HG03108 (cell line): ENCODE measurements at regions not wholly inside any gene's neighbourhood (a gene's known extent, or its start where the extent isn't known, plus 50 kb on each side); places are given as distances from the start of the nearest gene placed in this dataset.
"Not testable (repeated sequence)": the region's sequence is repeated elsewhere in the genome, so short reads cannot be mapped to it uniquely, and the experiment has no call there.

Experiments
- ATAC-seq: cut with Tn5 transposase; IDR thresholded peaks from one replicate; pipeline ENCODE4 v1.9.1; 2021; ENCODE audit warnings: moderate library complexity; ENCODE audit not compliant: unreplicated experiment

DNA sequence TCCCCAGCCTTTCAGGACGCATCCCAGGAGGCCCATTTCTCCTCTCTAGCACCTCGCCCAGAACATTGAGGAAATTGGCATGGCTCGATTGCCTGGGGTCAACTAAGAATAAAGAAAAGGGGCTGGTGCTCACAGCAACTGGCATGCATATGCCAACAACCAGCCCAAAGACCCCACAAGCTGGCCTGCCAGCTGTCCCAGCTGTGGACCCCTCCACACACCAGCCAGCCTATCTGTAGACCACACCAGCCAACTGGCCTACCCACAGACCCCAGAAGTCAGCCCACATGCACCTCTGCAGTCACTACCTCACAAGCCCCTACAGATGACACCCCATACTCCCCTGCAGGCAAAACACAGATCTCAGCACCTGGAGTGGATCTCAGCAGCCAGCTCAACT, 123.8 kb upstream of the ID2 start:
- no peak for ATAC-seq

DNA sequence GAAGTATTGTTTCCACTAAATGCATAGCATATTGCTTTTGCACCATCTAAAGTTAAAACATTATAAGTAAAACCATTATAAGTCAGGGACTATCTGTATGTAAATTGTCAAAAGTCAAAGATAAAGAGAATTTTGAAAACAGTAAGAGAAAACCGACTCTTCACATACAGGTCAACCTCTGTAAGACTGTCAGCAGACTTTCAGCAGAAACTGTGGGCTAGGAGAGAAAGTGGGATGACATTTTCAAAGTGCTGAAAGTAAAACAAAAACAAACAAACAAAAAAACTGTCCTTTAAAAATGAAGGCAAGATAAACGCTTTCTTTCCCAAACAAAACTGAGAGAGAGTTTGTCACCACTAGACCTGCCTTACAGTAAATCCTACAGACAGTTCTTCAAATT, 122.9 kb upstream of the ID2 start:
- no peak for ATAC-seq

DNA sequence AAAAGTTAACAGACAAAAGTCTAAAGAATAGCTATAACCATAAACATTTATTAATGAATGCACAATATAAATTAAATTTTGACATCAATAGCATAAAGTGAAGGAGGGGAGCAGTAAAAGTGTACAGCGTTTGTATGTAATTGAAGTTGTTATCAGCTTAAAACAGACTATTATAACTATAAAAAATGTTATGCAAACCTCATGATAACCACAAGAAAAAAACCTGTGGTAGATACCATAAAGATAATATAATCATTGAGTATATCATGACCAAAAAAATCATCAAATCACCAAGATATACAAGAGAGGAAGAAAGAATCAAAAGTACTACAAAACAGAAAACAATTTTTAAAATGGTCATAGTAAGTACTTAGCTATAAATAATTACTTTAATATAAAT, 122.1 kb upstream of the ID2 start:
- ATAC-seq, result no peak

DNA sequence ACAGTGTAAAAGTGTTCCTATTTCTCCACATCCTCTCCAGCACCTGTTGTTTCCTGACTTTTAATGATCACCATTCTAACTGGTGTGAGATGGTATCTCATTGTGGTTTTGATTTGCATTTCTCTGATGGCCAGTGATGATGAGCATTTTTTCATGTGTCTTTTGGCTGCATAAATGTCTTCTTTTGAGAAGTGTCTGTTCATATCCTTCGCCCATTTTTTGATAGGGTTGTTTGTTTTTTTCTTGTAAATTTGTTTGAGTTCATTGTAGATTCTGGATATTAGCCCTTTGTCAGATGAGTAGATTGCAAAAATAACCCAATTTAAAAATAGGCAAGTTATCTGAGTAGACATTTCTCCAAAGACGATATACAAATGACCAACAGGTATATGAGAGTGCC, 120.2 kb upstream of the ID2 start:
- ATAC-seq, result not testable (repeated sequence)

DNA sequence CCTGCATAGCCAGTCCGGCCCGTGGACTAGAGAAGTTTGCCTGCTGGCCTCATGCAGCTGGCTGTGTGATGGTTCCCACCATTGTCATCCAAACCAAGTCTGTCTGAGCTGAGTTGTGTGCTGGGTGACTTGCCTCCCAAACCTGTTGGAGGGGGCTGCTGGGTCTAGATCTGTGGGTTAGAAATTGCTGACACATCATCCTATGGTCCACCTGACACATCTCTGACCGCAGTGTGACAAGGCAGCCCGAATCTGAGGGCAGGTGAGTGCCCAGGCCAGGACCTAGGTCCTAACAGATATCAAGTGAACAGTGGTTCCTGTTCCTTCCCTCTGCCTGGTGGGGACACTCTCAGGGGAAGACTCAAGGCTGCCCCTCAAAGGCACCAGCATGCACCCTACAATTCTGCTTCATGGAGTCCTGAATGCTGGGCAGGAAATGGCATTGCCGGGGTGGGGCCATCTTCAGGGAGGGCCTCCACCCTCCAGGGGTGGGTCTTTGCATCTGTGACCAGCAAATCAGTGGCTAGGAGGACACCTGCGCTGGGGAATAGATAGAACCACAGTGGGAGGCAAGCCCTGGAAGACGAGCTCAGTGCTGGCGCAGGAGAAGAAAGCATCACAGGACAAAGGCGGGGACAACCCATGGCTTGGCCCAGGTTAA, 117.9 kb upstream of the ID2 start:
- no peak for ATAC-seq

DNA sequence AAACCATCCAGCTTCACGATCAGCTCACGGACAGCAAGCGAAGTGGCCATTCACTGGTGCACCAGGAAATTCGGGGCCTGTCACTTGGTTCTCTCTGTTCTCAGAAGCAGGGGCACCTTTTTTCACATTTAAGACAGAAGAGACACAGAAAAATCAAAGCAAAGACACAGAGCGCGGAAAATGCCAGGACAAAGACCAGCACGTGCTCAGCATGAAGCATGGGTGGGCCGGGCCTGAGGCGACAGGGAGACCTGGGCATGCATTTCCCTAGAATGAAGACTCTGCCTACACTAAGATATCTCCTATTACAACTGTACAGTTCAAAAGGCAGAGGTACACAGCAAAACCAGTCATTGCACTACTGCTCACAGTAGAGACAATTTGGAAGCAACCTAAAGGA, 117.4 kb upstream of the ID2 start:
- no peak for ATAC-seq

DNA sequence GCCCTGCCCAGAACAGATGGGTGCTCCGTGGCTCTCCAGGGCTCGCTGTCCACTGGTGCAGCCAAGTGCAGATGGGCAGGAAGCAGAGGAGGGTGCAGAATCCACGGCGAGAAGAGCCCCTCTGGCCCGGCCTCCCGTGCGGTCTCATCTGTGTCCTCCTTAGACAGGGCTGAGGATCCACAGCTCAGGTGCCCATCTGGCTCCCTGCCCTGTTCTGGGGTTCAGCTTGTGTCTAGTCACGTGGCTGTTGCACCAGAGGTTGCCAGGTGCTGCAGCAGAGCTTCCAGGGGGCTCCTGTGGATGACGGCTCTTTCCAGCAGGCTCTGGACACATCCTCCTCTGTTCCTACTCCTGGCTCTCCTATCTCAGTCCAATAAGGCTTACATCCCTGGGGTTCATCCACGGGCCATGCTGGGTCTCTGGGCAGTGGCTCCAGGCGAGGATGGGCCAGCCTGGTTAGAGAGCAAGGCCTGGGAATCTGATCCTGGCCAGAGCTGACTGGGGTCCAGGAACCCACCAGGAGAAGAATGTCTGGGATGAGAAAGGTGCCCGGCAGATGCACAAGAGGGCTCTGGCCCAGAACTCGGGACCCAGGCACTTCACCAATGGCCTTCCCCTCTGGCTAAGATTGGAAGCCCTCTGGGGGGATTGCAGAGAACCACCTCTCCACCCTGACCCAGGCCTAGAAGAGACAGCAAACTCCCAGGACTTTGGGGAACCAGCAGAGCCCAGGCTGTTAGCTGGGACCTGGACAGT, 116.3 kb upstream of the ID2 start:
- ATAC-seq, result no peak

DNA sequence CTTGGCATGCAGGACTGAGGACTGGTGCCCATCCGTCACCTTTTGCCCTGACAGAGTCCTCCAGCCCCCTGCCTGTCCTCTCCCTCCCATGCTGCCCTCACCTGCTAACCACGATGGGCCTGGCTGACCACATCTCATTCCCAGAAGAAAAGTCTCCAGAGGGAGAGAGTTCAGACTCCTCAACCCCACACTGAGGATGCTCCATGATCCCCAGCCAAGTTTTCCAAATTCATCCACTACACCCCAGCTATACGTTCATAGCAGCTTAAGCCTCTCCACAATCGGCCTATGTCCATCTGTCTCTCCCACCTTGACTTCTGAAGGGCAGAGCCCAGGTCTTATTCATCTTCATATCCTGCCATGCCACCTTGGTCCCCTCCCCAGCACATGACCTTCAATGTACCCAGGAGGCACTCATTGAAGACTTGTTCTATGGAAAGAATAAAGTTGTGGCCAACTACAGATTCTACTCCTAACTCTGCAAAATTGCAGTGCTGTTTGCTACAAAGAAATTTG, 115.6 kb upstream of the ID2 start:
- ATAC-seq, result no peak

DNA sequence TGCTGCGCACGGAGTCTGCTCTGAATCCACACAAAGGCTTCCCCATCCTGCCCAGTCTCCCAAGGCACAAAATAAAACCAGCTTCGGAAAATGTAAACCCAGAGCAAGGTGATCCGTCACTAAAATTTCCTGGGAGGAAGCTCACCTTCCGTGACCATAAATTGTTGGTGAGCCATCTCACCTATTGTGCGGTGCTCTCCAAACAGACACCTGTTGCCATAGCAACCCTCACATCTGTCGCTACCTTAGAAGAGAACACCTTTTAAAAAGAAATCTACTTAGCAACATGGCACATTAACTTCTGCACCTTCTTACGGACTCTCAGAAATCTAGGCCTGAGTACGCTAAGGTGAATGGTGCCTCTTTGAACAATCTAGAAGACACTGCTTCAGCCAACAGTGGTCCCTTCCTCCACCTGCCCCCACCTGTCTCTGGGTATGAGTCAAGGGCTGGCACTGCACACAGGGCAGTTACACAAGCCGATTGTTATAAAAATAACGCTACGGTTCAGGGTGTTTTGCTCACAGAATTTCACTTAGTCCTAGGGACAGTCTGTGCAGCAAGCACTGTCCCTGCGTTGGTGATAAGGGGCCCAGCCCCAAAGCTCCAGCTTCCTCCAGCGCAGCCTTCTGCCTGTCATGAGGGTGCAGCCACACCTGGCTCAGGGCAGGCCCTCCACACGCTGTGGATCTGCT, 114.9 kb upstream of the ID2 start:
- ATAC-seq, result no peak

DNA sequence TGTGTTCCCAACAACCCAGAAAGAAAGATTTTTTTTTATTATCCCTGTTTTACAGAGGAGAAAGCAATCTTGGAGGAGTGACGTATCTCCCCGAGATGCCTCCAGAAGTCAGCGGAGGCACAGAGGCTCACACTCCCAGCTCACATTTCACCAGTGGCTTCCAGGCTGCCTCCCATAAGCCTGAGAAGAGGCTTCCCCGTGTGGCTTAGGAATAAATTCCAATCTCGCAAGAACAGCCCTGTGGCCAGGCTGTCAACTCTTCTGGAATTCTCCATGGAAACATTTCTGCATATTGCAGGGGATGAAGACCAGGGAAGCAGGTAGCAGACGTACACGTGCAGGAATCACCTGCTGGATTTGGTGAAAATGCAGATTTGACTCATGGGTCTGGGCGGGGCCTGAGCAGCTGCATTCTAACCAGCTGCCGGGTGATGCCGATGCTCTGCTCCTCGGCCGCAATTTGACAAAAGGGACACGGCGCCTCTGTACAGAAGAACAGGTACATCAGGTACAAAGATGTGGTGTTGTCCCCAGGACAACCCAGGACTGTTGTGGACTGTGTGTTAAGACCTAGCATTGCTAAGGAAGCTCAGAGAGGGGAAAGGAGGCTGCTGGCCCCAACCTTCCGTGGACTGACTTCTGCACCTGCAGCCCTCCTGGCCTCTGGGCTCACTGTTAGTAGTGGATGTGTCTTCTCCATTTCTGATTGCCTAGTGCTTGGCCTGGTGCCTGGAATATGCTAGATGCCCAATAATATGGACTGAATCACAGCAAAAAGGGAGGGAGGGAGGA, 114.2 kb upstream of the ID2 start:
- no peak for ATAC-seq

DNA sequence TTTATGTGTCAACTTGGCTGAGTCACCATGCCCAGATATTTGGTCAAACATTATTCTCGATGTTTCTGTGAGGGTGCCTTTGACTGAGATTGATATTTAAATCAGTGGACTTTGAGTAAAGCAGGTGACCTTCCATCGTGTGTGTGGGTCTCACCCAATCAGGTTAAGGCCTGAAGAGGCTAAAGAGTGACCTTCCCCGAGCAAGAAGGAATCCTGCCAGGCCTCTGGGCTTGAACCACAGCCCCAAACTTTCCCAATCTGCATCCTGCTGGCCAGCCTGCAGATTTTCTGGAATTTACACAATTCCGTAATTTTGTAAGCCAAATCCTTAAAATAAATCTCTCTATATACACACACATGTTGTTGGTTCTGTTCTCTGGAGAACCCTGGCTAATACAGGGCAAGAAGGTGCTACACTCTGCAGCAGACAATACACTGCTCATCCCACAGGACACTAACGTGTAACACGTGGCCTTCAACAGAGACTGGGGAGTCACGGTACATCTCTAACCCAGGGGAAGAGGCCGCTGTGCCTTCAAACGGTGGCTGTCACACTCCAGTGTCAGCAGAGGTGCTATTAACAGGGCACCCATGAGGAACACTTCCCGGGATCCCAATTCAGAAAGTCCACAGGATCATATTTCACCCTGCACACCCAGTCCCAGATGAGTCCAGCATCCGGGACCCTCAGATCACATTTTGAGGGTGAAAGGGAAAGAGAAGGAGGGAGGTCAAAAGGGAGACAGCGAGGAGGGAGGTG, 113.1 kb upstream of the ID2 start:
- no peak for ATAC-seq

DNA sequence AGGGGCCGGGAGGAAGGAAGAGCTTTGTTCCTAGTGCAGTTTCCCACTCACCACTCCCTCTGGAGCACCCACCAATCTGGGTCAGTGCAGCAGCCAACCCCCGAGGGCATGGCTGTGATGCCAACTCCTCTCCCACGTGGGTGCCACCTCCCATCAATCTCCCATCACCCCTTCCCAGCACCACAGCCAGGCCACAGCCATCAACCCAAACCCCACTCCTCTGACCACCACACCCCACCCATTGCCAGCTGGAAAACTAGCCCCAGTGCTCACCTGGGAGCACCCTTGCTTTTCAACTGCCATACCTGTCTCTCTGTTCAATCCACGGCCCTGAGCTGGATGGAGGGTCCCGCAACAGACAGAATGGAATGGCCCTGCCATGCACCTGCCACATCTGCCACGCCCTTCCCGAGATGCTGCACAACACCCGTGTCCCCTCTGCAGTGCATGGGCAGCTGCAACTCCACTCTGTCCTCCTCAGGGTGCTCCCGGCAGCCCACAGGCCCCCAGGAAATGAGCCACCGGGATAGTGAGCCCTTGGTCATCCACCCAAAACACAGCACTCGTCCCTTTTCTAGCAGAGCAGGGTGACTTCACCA, 112.4 kb upstream of the ID2 start:
- no peak for ATAC-seq

DNA sequence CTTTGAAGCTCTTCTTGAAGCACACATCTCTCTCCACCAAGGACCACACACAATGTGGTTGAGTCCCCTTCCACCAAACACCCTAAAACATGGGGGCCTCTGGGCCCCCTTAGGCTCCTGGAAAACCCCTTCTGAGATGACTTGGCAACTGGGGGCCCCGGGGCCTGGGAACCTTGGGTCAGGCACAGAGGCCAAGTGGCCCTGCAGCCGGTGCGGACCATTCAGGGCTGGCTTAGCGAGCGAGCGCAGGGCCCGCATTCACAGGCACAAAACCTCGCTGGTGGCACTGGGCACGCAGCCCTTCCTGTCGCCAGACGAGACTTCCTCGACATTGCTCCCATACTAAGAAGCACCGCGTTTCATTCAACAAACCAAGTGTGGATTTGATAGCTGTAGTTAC, 111.2 kb upstream of the ID2 start:
- no peak for ATAC-seq

DNA sequence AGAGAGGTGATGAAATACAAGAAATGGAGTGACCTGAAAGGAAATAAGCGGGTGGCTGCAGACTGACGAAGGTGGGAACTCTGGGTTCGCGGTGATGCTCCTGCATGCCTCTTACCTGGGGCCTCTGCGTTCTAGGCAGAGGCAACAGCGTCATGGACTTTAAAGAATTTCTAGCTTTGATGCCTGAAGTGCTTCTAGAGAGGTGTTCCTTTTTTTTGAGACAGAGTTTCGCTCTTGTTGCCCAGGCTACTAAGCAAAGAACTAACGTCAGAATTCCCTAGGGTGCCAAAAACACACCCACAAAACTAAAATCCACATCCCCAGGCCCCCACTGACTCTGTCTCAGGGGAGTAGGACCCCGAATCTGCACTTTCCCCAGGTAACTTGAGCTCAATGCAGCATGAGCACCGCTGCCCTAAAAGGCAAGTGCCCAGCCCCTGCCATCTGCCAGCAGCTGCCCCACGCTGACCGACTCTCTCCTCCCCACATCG, 110.5 kb upstream of the ID2 start:
- ATAC-seq, result no peak

DNA sequence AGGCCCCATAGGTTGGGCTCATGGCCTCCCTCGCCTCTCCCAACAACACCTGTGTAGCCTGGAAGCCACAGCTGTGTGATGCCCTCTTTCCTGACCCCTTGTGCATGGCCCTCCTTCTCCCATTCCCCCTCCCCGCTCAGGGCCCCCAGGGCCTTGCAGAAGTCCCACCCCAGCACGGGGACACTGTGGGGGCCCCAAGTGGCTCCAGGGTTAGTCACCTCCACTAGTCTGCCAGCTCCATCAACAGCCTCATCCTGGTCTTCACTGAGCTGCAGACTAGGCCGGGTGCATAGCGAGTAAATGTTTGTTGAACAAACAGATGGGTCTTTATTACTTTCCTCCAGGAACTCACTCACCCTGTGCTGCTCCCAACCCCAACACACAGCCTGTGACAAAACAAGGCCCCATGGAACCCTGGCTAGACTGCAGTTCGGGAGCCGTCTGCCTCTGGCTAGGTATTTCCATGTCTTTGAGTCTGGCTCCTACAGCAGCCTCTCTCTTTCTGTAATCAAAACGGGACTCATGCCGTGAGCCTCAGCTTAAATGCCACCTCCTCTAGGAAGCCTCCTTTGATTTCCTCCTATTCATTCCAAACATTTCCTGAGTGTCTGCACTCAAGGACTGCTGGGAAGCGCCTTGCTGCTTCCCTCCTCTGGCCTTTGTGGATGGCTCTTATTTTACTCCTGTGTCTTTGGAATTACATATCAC, 109.9 kb upstream of the ID2 start:
- ATAC-seq, result no peak

DNA sequence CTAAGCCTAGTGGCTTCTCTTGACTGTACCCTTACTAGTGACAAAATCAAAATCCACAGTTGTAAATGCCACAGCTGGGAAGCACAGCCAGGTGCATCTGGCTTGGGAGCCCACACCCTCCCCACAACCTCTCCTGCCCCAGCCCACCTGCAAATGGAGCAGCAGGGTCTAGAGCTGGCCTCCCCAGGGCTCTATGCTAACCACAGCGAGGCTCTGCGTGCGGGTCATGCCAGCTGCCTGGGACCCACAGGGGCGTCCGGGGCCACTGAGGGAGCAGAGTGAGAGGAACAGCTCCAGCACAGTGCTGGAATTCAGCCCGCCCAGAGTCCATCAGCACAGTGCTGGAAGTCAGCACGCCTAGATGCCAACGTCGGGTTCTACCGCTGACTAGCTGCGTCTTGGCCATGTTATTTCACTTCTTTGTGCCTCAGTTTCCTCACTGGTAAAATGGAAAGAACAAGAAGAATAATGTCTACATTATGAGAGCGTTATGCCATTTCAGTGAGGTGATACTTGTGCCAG, 109.1 kb upstream of the ID2 start:
- no peak for ATAC-seq

DNA sequence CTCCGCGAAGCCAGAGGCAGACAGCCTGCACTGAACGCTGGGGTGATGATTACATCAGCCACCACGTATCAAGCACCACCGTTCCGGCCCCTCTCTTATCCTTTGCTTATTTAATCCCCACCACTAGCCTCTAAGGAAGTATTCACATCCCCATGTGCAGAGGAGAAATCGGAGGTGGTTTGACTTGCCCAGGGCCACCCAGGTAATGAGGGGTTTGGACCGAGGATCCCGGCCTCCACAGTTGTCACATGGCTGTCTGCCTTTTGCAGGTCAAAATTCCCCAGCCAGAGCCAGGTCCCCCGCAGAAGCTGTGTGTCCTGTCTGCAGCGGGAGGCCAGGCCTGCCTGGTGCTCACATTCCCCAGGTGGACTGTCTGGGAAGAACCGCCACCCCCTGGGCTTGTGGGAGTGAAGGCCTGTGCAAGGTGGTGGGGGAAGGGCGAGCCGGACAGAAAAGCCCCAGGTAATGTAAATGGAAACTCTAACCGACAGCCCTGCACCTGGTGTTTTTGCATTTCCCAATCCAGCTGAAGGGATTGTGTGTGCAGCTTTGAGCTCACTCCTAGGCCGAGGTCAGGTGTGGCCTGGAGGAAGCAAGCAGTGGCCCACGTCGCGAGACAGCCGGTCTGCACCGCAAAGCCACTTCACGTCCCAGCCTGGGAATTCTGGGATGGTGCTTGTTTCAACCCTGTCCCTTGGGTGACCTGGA, 108.5 kb upstream of the ID2 start:
- ATAC-seq, result no peak

DNA sequence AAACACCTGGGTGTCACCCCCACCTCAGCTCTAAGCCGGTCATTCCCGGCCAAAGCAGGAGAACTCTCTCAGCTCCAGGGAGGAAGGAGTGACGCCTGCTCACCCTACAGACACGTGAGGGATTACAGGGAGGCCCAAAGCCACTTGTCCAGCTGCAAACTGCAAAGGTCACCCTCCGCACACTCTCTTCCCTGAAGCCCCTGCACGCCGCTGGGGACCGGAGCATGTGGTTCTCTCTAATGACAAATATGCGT, 108.0 kb upstream of the ID2 start:
- ATAC-seq, result no peak
